HepG2 (cell line): ENCODE measurements at regions not wholly inside any gene's neighbourhood (a gene's known extent, or its start where the extent isn't known, plus 50 kb on each side); places are given as distances from the start of the nearest gene placed in this dataset.

ENCODE experiments used
- ATAC-seq: fragments of 200-7000 bp; cut with Tn5 transposase; 3 replicates; pipeline ENCODE4 v1.9.1; 2020; ENCODE audit warnings: mild to moderate bottlenecking, moderate library complexity
- BruUV-seq: library from RNA; stranded (reverse); fragments of 400-500 nt; replicated peaks from 2 replicates; lab custom pipeline; 2021; lab: Mats Ljungman, UMichigan
- CTCF ChIA-PET: fragments of 300-600 bp; formaldehyde crosslinking; extraction: SDS; loops from one replicate; lab custom pipeline; 2021; ENCODE audit warnings: low total read pairs, inconsistent platforms, low intra/inter-chr PET ratio; lab: Yijun Ruan, JAX
- POLR2A ChIA-PET: fragments of 350-600 bp; sonication (Branson Sonifier 250); formaldehyde crosslinking; loops from one replicate; lab custom pipeline; 2020; ENCODE audit warnings: antibody characterized with exemption, inconsistent platforms; lab: Yijun Ruan, JAX
- DNase-seq: peaks from one replicate; pipeline ENCODE4 v3.0.0-alpha.2; 2015; ENCODE audit warnings: low spot score
- FAIRE-seq: peaks from 3 replicates; lab custom pipeline; 2011; peaks lifted over from hg19 to GRCh38; lab: Jason Lieb, UNC
- H2AFZ ChIP-seq: one replicate; pipeline ENCODE4 v1.6.1; 2011; ENCODE audit warnings: low read length, inconsistent platforms
- H3K27ac ChIP-seq: fragments of 300-600 bp; 3 replicates; pipeline ENCODE4 v1.8.0; 2011; ENCODE audit warnings: mixed run types, mild to moderate bottlenecking, mixed read lengths, low read length, inconsistent platforms; ENCODE audit not compliant: insufficient read depth; ENCODE audit errors: extremely low read length
- H3K27me3 ChIP-seq, 2 experiments: fragments of 200-600 bp in 1 of 2; 2 replicates in 1 of 2; 3 replicates in 1 of 2; pipeline versions ENCODE4 v1.6.0 to v1.8.0; 2011; ENCODE audit warnings: low read length in 2 of 2, mild to moderate bottlenecking in 2 of 2, moderate library complexity in 2 of 2, inconsistent platforms in 1 of 2; ENCODE audit not compliant: insufficient read depth in 2 of 2, control insufficient read depth in 1 of 2
- H3K36me3 ChIP-seq, 2 experiments: fragments of 200-600 bp in 1 of 2; replicated peaks in 1 of 2; 2 replicates in 1 of 2; 3 replicates in 1 of 2; pipeline versions ENCODE4 v1.5.1 to v1.8.0; 2011; ENCODE audit warnings: low read length in 2 of 2, inconsistent platforms in 1 of 2; ENCODE audit not compliant: insufficient read depth in 2 of 2, control insufficient read depth in 1 of 2
- H3K4me1 ChIP-seq: 2 replicates; pipeline ENCODE4 v1.5.1; 2012; ENCODE audit warnings: low read length, inconsistent platforms; ENCODE audit not compliant: insufficient read depth
- H3K4me2 ChIP-seq: 2 replicates; pipeline ENCODE4 v1.6.0; 2011; ENCODE audit warnings: low read depth, low read length, inconsistent platforms
- H3K4me3 ChIP-seq, 3 experiments: fragments of 200-600 bp in 1 of 3; sonication (generic), shearing (Covaris generic) in 1 of 3; replicated peaks in 1 of 3; 2 replicates each; pipeline ENCODE4 v1.5.1; 2011 to 2016; ENCODE audit warnings: low read length in 3 of 3, inconsistent platforms in 2 of 3, low read depth in 2 of 3, mild to moderate bottlenecking in 2 of 3, control low read depth in 1 of 3, mixed read lengths in 1 of 3; ENCODE audit not compliant: insufficient read depth in 1 of 3
- H3K79me2 ChIP-seq: one replicate; pipeline ENCODE4 v1.6.1; 2011; ENCODE audit warnings: low read length, inconsistent platforms; ENCODE audit not compliant: insufficient read depth
- H3K9ac ChIP-seq: 2 replicates; pipeline ENCODE4 v1.6.0; 2011; ENCODE audit warnings: mild to moderate bottlenecking, low read depth, low read length, inconsistent platforms; ENCODE audit not compliant: insufficient read depth
- H3K9me3 ChIP-seq: 2 replicates; pipeline ENCODE4 v1.5.1; 2012; ENCODE audit warnings: mild to moderate bottlenecking, low read length
- H4K20me1 ChIP-seq: 2 replicates; pipeline ENCODE4 v1.6.0; 2011; ENCODE audit warnings: inconsistent platforms, mild to moderate bottlenecking, low read length, moderate library complexity; ENCODE audit not compliant: insufficient read depth
- BRCA1 ChIP-seq: sonication (generic); formaldehyde crosslinking; IDR thresholded peaks from 2 replicates; pipeline ENCODE4 v1.4.0; 2020; ENCODE audit warnings: missing genetic modification reagents
- KLF16 ChIP-seq, 2 experiments: sonication (generic) in 1 of 2; formaldehyde crosslinking in 1 of 2; IDR thresholded peaks; 2 replicates each; pipeline versions ENCODE4 v1.6.1 to v1.8.0; 2016 to 2023; ENCODE audit warnings: missing genetic modification reagents in 2 of 2, missing compliant biosample characterization in 1 of 2
- MXI1 ChIP-seq: IDR thresholded peaks from 3 replicates; pipeline ENCODE4 v1.6.1; 2012; ENCODE audit warnings: low read depth, low read length, inconsistent platforms, borderline replicate concordance
- NPAS2 ChIP-seq: sonication (generic); formaldehyde crosslinking; IDR thresholded peaks from 2 replicates; pipeline ENCODE4 v1.8.0; 2022; ENCODE audit warnings: mild to moderate bottlenecking, missing genetic modification reagents, borderline replicate concordance
- SATB2 ChIP-seq: sonication (generic); formaldehyde crosslinking; IDR thresholded peaks from 2 replicates; pipeline ENCODE4 v1.5.0; 2020; ENCODE audit warnings: missing genetic modification reagents
- ZNF224 ChIP-seq: sonication (generic); formaldehyde crosslinking; IDR thresholded peaks from 2 replicates; pipeline ENCODE4 v1.5.0; 2020; ENCODE audit warnings: mild to moderate bottlenecking, missing genetic modification reagents
- ZNF367 ChIP-seq: sonication (generic); formaldehyde crosslinking; IDR thresholded peaks from 2 replicates; pipeline ENCODE4 v1.4.0; 2020; ENCODE audit warnings: missing genetic modification reagents, borderline replicate concordance
- ZSCAN22 ChIP-seq: sonication (generic); formaldehyde crosslinking; IDR thresholded peaks from 2 replicates; pipeline ENCODE4 v1.4.0; 2020; ENCODE audit warnings: mild to moderate bottlenecking, missing genetic modification reagents
- WGBS: methylation state at CpG from one replicate; pipeline ENCODE4 v1.1.6; 2017; ENCODE audit warnings: low lambda C conversion rate; 5-methylcytosine and 5-hydroxymethylcytosine counted together
- in situ Hi-C: cut with HindIII; loops from 2 replicates; pipeline ENCODE4 v1.10.0; 2017; ENCODE audit warnings: low pct_unique_long_range_greater_than_20kb; ENCODE audit not compliant: extremely low pct_ligation_motif_present
- intact Hi-C: fragments of 100-400 bp; cut with micrococcal nuclease; formaldehyde crosslinking; loops from one replicate; pipeline ENCODE4 v1.10.0; 2022; ENCODE audit not compliant: unreplicated experiment
- TF ChIP-seq, protein P1 (sequence below): sonication (generic); formaldehyde crosslinking; IDR thresholded peaks from 2 replicates; pipeline ENCODE4 v1.8.0; 2022; ENCODE audit warnings: missing genetic modification reagents, mild to moderate bottlenecking, borderline replicate concordance

DNA sequence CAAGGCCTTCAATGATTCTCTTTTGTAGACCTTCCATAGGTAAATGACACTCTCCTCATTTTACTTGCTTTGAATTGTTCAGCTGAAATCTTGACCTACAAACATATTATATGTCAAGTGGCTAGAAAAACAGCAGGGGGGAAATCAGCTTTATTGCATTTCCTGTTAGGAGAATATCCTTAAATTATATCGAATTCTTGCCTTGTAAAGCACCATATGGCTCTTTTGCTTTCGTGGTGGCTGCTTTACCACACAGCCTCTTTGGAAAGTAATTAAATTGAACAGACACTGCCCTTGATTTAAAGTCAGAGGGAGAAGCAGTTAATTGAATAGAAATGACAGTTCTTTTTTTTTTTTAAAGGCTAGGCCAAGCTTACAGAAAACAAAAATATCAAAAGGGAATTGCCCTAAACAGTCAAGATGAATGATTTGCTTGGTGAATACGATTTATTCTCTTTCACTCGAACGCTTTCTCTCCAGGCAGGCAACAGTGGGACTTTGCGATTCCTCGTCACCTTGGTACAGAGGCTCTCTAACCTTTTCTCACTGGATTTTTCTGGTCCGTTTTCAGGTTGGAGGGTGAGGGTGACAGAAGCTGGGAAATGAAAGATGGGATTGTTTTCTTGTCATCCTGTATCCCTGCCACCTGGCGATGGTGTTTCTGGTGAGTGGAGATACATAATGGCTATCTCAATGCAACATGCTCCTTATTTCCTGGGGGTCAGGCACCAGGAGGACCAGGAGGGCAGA is 126.0 kb downstream of the GATA3 start:
- POLR2A ChIA-PET, result no interaction called here
- Histone ChIP-seq H3K4me3 (no peak overlapping the region), H3K27me3 (no peaks in the 10 kb centered on the region), H3K9ac (no peak overlapping the region), H3K9me3 (no peaks in the 10 kb centered on the region), H3K36me3 (no peaks in the 10 kb centered on the region), H4K20me1 (no peaks in the 10 kb centered on the region), H3K4me2 (no peak overlapping the region), H2AFZ (no peak overlapping the region), H3K79me2 (no peaks in the 10 kb centered on the region), H3K27ac (no peak overlapping the region), H3K4me1 (peaks cover 9% of the 10 kb centered on the region)
- no peak for ATAC-seq
- no peak for FAIRE-seq
- BruUV-seq, result no TSS peak
- 46% methylated on average over 9 of the region's 9 CpGs for WGBS
- intact Hi-C loops, result no loop called here
- TF ChIP-seq ZSCAN22 (CRISPR knock-in tag), result no peak
- TF ChIP-seq, protein P1, sequence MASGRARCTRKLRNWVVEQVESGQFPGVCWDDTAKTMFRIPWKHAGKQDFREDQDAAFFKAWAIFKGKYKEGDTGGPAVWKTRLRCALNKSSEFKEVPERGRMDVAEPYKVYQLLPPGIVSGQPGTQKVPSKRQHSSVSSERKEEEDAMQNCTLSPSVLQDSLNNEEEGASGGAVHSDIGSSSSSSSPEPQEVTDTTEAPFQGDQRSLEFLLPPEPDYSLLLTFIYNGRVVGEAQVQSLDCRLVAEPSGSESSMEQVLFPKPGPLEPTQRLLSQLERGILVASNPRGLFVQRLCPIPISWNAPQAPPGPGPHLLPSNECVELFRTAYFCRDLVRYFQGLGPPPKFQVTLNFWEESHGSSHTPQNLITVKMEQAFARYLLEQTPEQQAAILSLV (CRISPR knock-in tag), result no peak
- TF ChIP-seq ZNF224 (CRISPR knock-in tag), result no peak
- no peak for TF ChIP-seq SATB2
- TF ChIP-seq ZNF367 (CRISPR knock-in tag), result no peak
- no peak for TF ChIP-seq NPAS2
- TF ChIP-seq MXI1, result no peak
- no peak for TF ChIP-seq BRCA1
- no peak for TF ChIP-seq KLF16 (CRISPR knock-in tag; IDR thresholded peaks at IDR 0.05)
- DNase-seq, result no peak
- CTCF ChIA-PET, result no interaction called here
- in situ Hi-C loops, result no loop called here
